Neural cell (in vitro differentiated cells): ENCODE measurements at regions not wholly inside any gene's neighbourhood (a gene's known extent, or its start where the extent isn't known, plus 50 kb on each side); places are given as distances from the start of the nearest gene placed in this dataset.

Experiments used
- H2AFZ ChIP-seq: fragments of 200-600, 300-800 bp; sonication (generic), shearing (Covaris generic); 2 replicates; pipeline ENCODE4 v1.6.0; 2014; ENCODE audit warnings: low read depth, mild to moderate bottlenecking, antibody characterized with exemption, low read length, moderate library complexity
- H3F3A ChIP-seq: fragments of 200-600 bp; shearing (Covaris generic); 2 replicates; pipeline ENCODE4 v1.6.1; 2016; ENCODE audit warnings: mild to moderate bottlenecking, moderate library complexity, mixed read lengths, antibody characterized with exemption, low read length; ENCODE audit not compliant: insufficient read depth, poor library complexity, severe bottlenecking
- H3K27ac ChIP-seq: fragments of 200-600, 300-800 bp; sonication (generic), shearing (Covaris generic); 2 replicates; pipeline ENCODE4 v1.5.1; 2014; ENCODE audit warnings: mild to moderate bottlenecking, low read length, moderate library complexity
- H3K27me3 ChIP-seq: fragments of 300-800, 200-600 bp; sonication (generic), shearing (Covaris generic); 2 replicates; pipeline ENCODE4 v1.6.0; 2014; ENCODE audit warnings: mild to moderate bottlenecking, low read depth, low read length, moderate library complexity; ENCODE audit not compliant: insufficient read depth
- H3K36me3 ChIP-seq: fragments of 300-800, 200-600 bp; sonication (generic), shearing (Covaris generic); 2 replicates; pipeline ENCODE4 v1.5.1; 2014; ENCODE audit warnings: mild to moderate bottlenecking, antibody characterized with exemption, low read length, moderate library complexity; ENCODE audit not compliant: insufficient read depth
- H3K4me2 ChIP-seq: fragments of 300-800, 200-600 bp; sonication (generic), shearing (Covaris generic); 2 replicates; pipeline ENCODE4 v1.6.0; 2014; ENCODE audit warnings: mild to moderate bottlenecking, low read length
- H3K4me3 ChIP-seq: fragments of 300-800, 200-600 bp; sonication (generic), shearing (Covaris generic); 2 replicates; pipeline ENCODE4 v1.5.1; 2014; ENCODE audit warnings: mild to moderate bottlenecking, low read length, moderate library complexity
- H3K79me2 ChIP-seq: fragments of 200-600 bp; shearing (Covaris generic); replicated peaks from 2 replicates; pipeline ENCODE4 v1.6.0; 2014; ENCODE audit warnings: mild to moderate bottlenecking, low read length, moderate library complexity; ENCODE audit not compliant: insufficient read depth
- H3K9ac ChIP-seq: fragments of 300-800, 200-600 bp; sonication (generic), shearing (Covaris generic); 2 replicates; pipeline ENCODE4 v1.6.1; 2016; ENCODE audit warnings: mild to moderate bottlenecking, low read length, mixed read lengths
- H3K9me2 ChIP-seq: fragments of 200-600 bp; shearing (Covaris generic); 2 replicates; pipeline ENCODE4 v1.6.1; 2016; ENCODE audit warnings: mild to moderate bottlenecking, low read length, mixed read lengths; ENCODE audit not compliant: insufficient read depth
- H3K9me3 ChIP-seq: fragments of 200-600, 300-800 bp; sonication (generic), shearing (Covaris generic); 2 replicates; pipeline ENCODE4 v1.6.1; 2016; ENCODE audit warnings: mild to moderate bottlenecking, mixed run types, low read length, moderate library complexity, mixed read lengths
- H4K20me1 ChIP-seq: fragments of 200-600 bp; shearing (Covaris generic); 2 replicates; pipeline ENCODE4 v1.6.1; 2016; ENCODE audit warnings: mild to moderate bottlenecking, mixed run types; ENCODE audit not compliant: insufficient read depth
- CTCF ChIP-seq: fragments of 450-650 bp; IDR thresholded peaks from 2 replicates; pipeline ENCODE4 v1.5.1; 2014; ENCODE audit warnings: antibody characterized with exemption, mild to moderate bottlenecking, moderate library complexity; ENCODE audit not compliant: poor library complexity, severe bottlenecking
- EP300 ChIP-seq: fragments of 450-650 bp; conservative IDR thresholded peaks from 2 replicates; pipeline ENCODE4 v1.6.1; 2014; ENCODE audit warnings: antibody characterized with exemption, mild to moderate bottlenecking, moderate library complexity; ENCODE audit not compliant: poor library complexity, severe bottlenecking
- EZH2 ChIP-seq: fragments of 200-600, 300-800 bp; shearing (Covaris generic), sonication (generic); IDR thresholded peaks from 2 replicates; pipeline ENCODE4 v1.6.1; 2014; ENCODE audit warnings: antibody characterized with exemption, low read length, borderline replicate concordance, mild to moderate bottlenecking; ENCODE audit not compliant: insufficient read depth, poor library complexity, severe bottlenecking
- MXI1 ChIP-seq: fragments of 450-650 bp; conservative IDR thresholded peaks from 2 replicates; pipeline ENCODE4 v1.6.1; 2014; ENCODE audit warnings: antibody characterized with exemption, mild to moderate bottlenecking; ENCODE audit not compliant: poor library complexity, severe bottlenecking
- POLR2AphosphoS5 ChIP-seq: IDR thresholded peaks from 2 replicates; pipeline ENCODE4 v1.6.1; 2012
- RAD21 ChIP-seq: fragments of 450-650 bp; conservative IDR thresholded peaks from 2 replicates; pipeline ENCODE4 v1.6.1; 2014; ENCODE audit warnings: antibody characterized with exemption, mild to moderate bottlenecking, moderate library complexity
- REST ChIP-seq: IDR thresholded peaks from 2 replicates; pipeline ENCODE4 v1.6.1; 2012; ENCODE audit warnings: borderline replicate concordance
- SMC3 ChIP-seq: fragments of 450-650 bp; conservative IDR thresholded peaks from 2 replicates; pipeline ENCODE4 v1.6.1; 2014; ENCODE audit warnings: antibody characterized with exemption, mild to moderate bottlenecking, moderate library complexity; ENCODE audit not compliant: poor library complexity
- TAF1 ChIP-seq: IDR thresholded peaks from 2 replicates; pipeline ENCODE4 v1.6.1; 2012; ENCODE audit warnings: low read depth

- Histone ChIP-seq H2AFZ (no peak overlapping the region), H3F3A (no peaks in the 10 kb centered on the region), H3K36me3 (no peaks in the 10 kb centered on the region), H3K9ac (no peak overlapping the region), H4K20me1 (no peaks in the 10 kb centered on the region), H3K4me3 (no peak overlapping the region), H3K79me2 (no peaks in the 10 kb centered on the region), H3K9me3 (no peaks in the 10 kb centered on the region), H3K4me2 (no peak overlapping the region), H3K9me2 (no peaks in the 10 kb centered on the region), H3K27me3 (no peaks in the 10 kb centered on the region), H3K27ac (no peak overlapping the region)
- TF ChIP-seq EP300, result no peak
- no peak for TF ChIP-seq POLR2AphosphoS5
- TF ChIP-seq RAD21, result no peak
- TF ChIP-seq CTCF, result no peak
- TF ChIP-seq EZH2, result no peak
- no peak for TF ChIP-seq MXI1
- TF ChIP-seq SMC3, result no peak
- TF ChIP-seq REST, result no peak
- no peak for TF ChIP-seq TAF1
Measured at GRCh38 chr2:43114210-43114609, 112.2 kb downstream of the ZFP36L2 start.

- H3F3A ChIP-seq, result no peaks in the 10 kb centered on the region
- no peaks in the 10 kb centered on the region for H3K9me2 ChIP-seq
- H3K79me2 ChIP-seq, result no peaks in the 10 kb centered on the region
- no peak overlapping the region for H3K4me3 ChIP-seq
- TF ChIP-seq TAF1 (no peak), MXI1 (no peak), EZH2 (no peak), REST (no peak), RAD21 (no peak), EP300 (no peak), POLR2AphosphoS5 (no peak), SMC3 (no peak), CTCF (no peak)
- H3K9ac ChIP-seq, result no peak overlapping the region
- H3K36me3 ChIP-seq, result no peaks in the 10 kb centered on the region
- no peaks in the 10 kb centered on the region for H3K9me3 ChIP-seq
- H2AFZ ChIP-seq, result no peak overlapping the region
- no peaks in the 10 kb centered on the region for H4K20me1 ChIP-seq
- H3K27ac ChIP-seq, result no peak overlapping the region
- no peak overlapping the region for H3K4me2 ChIP-seq
- no peaks in the 10 kb centered on the region for H3K27me3 ChIP-seq
Measured at GRCh38 chr2:43111788-43112554, 114.4 kb downstream of the ZFP36L2 start.
